Stimulated activated CD4-positive, alpha-beta T cell treated with anti-CD3 and anti-CD28 coated beads, Interleukin-2, amount 100 ng/mL, for 4 hours (primary cell): ENCODE measurements at regions not wholly inside any gene's neighbourhood (a gene's known extent, or its start where the extent isn't known, plus 50 kb on each side); places are given as distances from the start of the nearest gene placed in this dataset.

ENCODE experiments used
- DNase-seq: peaks from one replicate; pipeline ENCODE4 v3.0.0-alpha.2; 2020; ENCODE audit warnings: low read depth

GRCh38 chr15:81523867-81524266, 149.9 kb upstream of the TMC3 start:
- DNase-seq, result no peak

GRCh38 chr15:81520480-81520879, 146.5 kb upstream of the TMC3 start:
- no peak for DNase-seq

- no peak for DNase-seq
These were observed 142.4 kb upstream of the TMC3 start for GRCh38 chr15:81516461-81516860.

- no peak for DNase-seq
These were observed 142.0 kb upstream of the TMC3 start for GRCh38 chr15:81516012-81516411.

GRCh38 chr15:81514725-81515124, 140.7 kb upstream of the TMC3 start:
- DNase-seq, result no peak

GRCh38 chr15:81511138-81511537, 137.1 kb upstream of the TMC3 start:
- no peak for DNase-seq

GRCh38 chr15:81507831-81508230, 133.8 kb upstream of the TMC3 start:
- no peak for DNase-seq

GRCh38 chr15:81506936-81507335, 132.9 kb upstream of the TMC3 start:
- no peak for DNase-seq

GRCh38 chr15:81506071-81506470, 132.1 kb upstream of the TMC3 start:
- DNase-seq, result no peak

GRCh38 chr15:81504170-81504905, 130.3 kb upstream of the TMC3 start:
- no peak for DNase-seq

- DNase-seq, result no peak
These were observed 128.4 kb upstream of the TMC3 start for GRCh38 chr15:81502439-81502838.

GRCh38 chr15:81500081-81500480, 126.1 kb upstream of the TMC3 start:
- DNase-seq, result no peak

GRCh38 chr15:81498294-81498693, 124.3 kb upstream of the TMC3 start:
- DNase-seq, result no peak

- no peak for DNase-seq
These were observed 123.2 kb upstream of the TMC3 start for GRCh38 chr15:81497238-81497637.

- no peak for DNase-seq
These were observed 121.9 kb upstream of the TMC3 start for GRCh38 chr15:81495780-81496467.

GRCh38 chr15:81492969-81493645, 119.1 kb upstream of the TMC3 start:
- DNase-seq, result no peak

- DNase-seq, result no peak
These were observed 118.4 kb upstream of the TMC3 start for GRCh38 chr15:81492331-81492968.

- DNase-seq, result no peak
These were observed 117.5 kb upstream of the TMC3 start for GRCh38 chr15:81491414-81492096.

- no peak for DNase-seq
These were observed 111.8 kb upstream of the TMC3 start for GRCh38 chr15:81485806-81486205.

GRCh38 chr15:81484086-81484955, 110.3 kb upstream of the TMC3 start:
- no peak for DNase-seq

- DNase-seq, result no peak
These were observed 109.5 kb upstream of the TMC3 start for GRCh38 chr15:81483496-81483895.
